Smooth muscle cell (in vitro differentiated cells): ENCODE measurements at regions not wholly inside any gene's neighbourhood (a gene's known extent, or its start where the extent isn't known, plus 50 kb on each side); places are given as distances from the start of the nearest gene placed in this dataset. TPM values are rescaled to one million over a fixed set of nuclear protein-coding genes. Genes with fewer than 3 reads are reported as not detected.

Experiments used
- DNase-seq: peaks from one replicate; lab custom pipeline; 2025; ENCODE audit not compliant: unreplicated experiment; lab: John Stamatoyannopoulos, UW
- H2AFZ ChIP-seq: fragments of 200-600 bp; sonication (generic); 2 replicates; pipeline ENCODE4 v1.6.0; 2016; ENCODE audit warnings: antibody characterized with exemption, low read depth, mild to moderate bottlenecking
- H3F3A ChIP-seq: fragments of 200-600 bp; sonication (generic); 2 replicates; pipeline ENCODE4 v1.6.0; 2017; ENCODE audit warnings: antibody characterized with exemption, low read depth
- H3K27ac ChIP-seq: fragments of 200-600 bp; sonication (generic); 2 replicates; pipeline ENCODE4 v1.5.1; 2016; ENCODE audit warnings: low read depth, mild to moderate bottlenecking
- H3K27me3 ChIP-seq: fragments of 200-600 bp; sonication (generic); 2 replicates; pipeline ENCODE4 v1.6.1; 2016; ENCODE audit warnings: low read depth, mild to moderate bottlenecking
- H3K36me3 ChIP-seq: fragments of 200-600 bp; sonication (generic); 2 replicates; pipeline ENCODE4 v1.5.1; 2016; ENCODE audit warnings: low read depth
- H3K4me1 ChIP-seq: fragments of 200-600 bp; sonication (generic); 2 replicates; pipeline ENCODE4 v1.5.1; 2016; ENCODE audit warnings: low read depth
- H3K4me2 ChIP-seq: fragments of 200-600 bp; sonication (generic); 2 replicates; pipeline ENCODE4 v1.6.0; 2016; ENCODE audit warnings: mild to moderate bottlenecking
- H3K4me3 ChIP-seq: fragments of 200-600 bp; sonication (generic); 2 replicates; pipeline ENCODE4 v1.5.1; 2016; ENCODE audit warnings: mild to moderate bottlenecking
- H3K79me2 ChIP-seq: fragments of 200-600 bp; sonication (generic); 2 replicates; pipeline ENCODE4 v1.6.0; 2016; ENCODE audit warnings: low read depth, mild to moderate bottlenecking
- H3K9ac ChIP-seq: fragments of 200-600 bp; sonication (generic); 2 replicates; pipeline ENCODE4 v1.6.0; 2016; ENCODE audit warnings: low read depth
- H3K9me3 ChIP-seq: fragments of 200-600 bp; sonication (generic); replicated peaks from 2 replicates; pipeline ENCODE4 v1.5.1; 2016; ENCODE audit warnings: low read depth
- H4K20me1 ChIP-seq: fragments of 200-600 bp; sonication (generic); 2 replicates; pipeline ENCODE4 v1.6.0; 2016; ENCODE audit warnings: low read depth
- WGBS: methylation state at CpG from one replicate; pipeline ENCODE4 v1.1.7; 2016; ENCODE audit warnings: low lambda C conversion rate; 5-methylcytosine and 5-hydroxymethylcytosine counted together
- small RNA-seq: library from RNA; depleted of rRNA; stranded (forward); fragments of <200 nt; gene quantifications from one replicate; pipeline ENCODE3, GENCODE V24; 2014
- TF ChIP-seq, protein P1 (sequence below): fragments of 200-600 bp; sonication (generic); IDR thresholded peaks from 2 replicates; pipeline ENCODE4 v1.5.1; 2017; ENCODE audit warnings: borderline replicate concordance, mild to moderate bottlenecking, antibody characterized with exemption; ENCODE audit not compliant: insufficient read depth, poor library complexity, severe bottlenecking

DNA sequence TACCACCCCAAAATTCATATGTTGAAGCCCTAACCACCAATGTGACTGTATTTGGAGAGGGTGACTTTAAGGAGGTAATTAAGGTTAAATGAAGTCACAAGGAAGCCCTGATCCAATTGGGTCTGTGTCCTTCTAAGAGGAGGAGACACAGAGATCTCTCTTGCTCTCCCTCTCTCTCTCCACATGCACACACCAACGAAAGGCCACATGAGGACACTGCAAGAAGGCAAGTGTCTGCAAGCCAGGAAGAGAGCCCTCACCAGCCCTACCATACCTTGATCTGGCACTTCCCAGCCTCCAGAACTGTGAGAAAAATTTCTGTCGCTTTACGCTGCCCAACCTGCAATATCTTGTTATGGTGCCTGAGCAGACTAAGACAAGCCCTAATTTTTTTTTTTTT, 56.0 kb upstream of the NEBL start:
- H3K27ac ChIP-seq, result no peak overlapping the region
- 89% methylated on average over 3 of the region's 3 CpGs for WGBS
- no peak overlapping the region for H3K9ac ChIP-seq
- no peaks in the 10 kb centered on the region for H3K36me3 ChIP-seq
- H2AFZ ChIP-seq, result no peak overlapping the region
- no peaks in the 10 kb centered on the region for H3K27me3 ChIP-seq
- no peak overlapping the region for H3K4me3 ChIP-seq
- no peak overlapping the region for H3K4me2 ChIP-seq
- peaks cover 53% of the 10 kb centered on the region for H3K4me1 ChIP-seq
- TF ChIP-seq, protein P1, sequence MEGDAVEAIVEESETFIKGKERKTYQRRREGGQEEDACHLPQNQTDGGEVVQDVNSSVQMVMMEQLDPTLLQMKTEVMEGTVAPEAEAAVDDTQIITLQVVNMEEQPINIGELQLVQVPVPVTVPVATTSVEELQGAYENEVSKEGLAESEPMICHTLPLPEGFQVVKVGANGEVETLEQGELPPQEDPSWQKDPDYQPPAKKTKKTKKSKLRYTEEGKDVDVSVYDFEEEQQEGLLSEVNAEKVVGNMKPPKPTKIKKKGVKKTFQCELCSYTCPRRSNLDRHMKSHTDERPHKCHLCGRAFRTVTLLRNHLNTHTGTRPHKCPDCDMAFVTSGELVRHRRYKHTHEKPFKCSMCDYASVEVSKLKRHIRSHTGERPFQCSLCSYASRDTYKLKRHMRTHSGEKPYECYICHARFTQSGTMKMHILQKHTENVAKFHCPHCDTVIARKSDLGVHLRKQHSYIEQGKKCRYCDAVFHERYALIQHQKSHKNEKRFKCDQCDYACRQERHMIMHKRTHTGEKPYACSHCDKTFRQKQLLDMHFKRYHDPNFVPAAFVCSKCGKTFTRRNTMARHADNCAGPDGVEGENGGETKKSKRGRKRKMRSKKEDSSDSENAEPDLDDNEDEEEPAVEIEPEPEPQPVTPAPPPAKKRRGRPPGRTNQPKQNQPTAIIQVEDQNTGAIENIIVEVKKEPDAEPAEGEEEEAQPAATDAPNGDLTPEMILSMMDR, result no peak
- H4K20me1 ChIP-seq, result no peaks in the 10 kb centered on the region
- peaks cover 7% of the 10 kb centered on the region for H3F3A ChIP-seq
- no peak for DNase-seq
- no peaks in the 10 kb centered on the region for H3K79me2 ChIP-seq
- no peaks in the 10 kb centered on the region for H3K9me3 ChIP-seq

DNA sequence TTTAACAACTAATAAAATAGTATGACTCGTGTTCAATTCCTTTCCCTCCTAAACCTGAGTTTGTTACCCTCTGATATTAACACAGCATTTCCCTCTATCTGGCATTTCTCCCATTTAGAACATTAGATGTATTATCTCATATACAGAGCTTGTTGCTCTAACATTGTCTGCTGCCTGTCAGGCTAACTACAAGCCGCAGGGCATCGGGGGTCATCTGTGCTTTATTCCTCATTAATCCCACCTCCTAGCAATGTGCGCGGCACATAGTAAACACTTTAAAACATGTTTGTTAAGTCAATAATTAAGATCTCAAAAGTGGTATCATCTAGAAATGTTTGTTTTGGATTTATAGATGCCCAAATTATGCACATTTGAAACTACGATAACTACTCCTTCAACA, 52.9 kb upstream of the NEBL start:
- WGBS, result 84% methylated on average over 6 of the region's 6 CpGs
- no peaks in the 10 kb centered on the region for H3K27me3 ChIP-seq
- no peaks in the 10 kb centered on the region for H4K20me1 ChIP-seq
- no peaks in the 10 kb centered on the region for H3K79me2 ChIP-seq
- no peaks in the 10 kb centered on the region for H3K9me3 ChIP-seq
- peaks cover 5% of the 10 kb centered on the region for H3F3A ChIP-seq
- no peak overlapping the region for H2AFZ ChIP-seq
- TF ChIP-seq, protein P1, result no peak
- no peaks in the 10 kb centered on the region for H3K36me3 ChIP-seq
- H3K9ac ChIP-seq, result no peak overlapping the region
- no peak for DNase-seq
- peaks cover 33% of the 10 kb centered on the region for H3K4me1 ChIP-seq
- no peak overlapping the region for H3K27ac ChIP-seq
- H3K4me3 ChIP-seq, result no peak overlapping the region
- no peak overlapping the region for H3K4me2 ChIP-seq

DNA sequence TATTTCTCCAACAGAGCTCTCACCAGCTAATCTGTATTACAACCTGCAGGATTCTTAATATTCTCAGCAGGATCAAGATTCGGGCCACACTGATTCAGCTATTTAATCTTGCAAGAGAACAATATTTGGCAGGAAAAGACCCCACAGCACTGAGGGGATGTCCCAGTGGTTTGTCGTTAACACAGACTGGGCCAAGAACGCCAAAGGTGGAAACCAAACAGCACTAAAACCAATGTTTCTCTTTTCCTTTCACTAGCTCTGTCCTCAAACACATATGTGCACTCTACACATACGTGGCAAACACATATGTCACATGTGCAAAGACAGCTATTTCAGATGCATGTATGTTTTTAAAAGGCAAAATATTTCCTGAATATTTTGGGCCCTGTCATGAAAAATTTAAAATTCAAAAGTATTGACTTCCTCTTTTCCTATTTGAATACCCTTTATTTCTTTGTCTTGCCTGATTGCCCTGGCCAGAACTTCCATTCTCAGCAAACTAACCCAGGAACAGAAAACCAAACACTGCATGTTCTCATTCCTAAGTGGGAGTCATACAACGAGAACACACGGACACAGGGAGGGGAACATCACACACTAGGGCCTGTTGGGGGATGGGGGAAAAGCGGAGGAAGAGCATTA, 51.7 kb upstream of the NEBL start:
- Histone ChIP-seq H3K9ac (no peak overlapping the region), H3K4me3 (no peak overlapping the region), H3K4me2 (no peak overlapping the region), H2AFZ (no peak overlapping the region), H3K27me3 (no peaks in the 10 kb centered on the region), H3K9me3 (no peaks in the 10 kb centered on the region), H3K4me1 (peaks cover 22% of the 10 kb centered on the region), H4K20me1 (no peaks in the 10 kb centered on the region), H3K27ac (no peak overlapping the region), H3F3A (no peaks in the 10 kb centered on the region), H3K36me3 (no peaks in the 10 kb centered on the region), H3K79me2 (no peaks in the 10 kb centered on the region)
- TF ChIP-seq, protein P1, result no peak
- WGBS, result 78% methylated on average over 7 of the region's 7 CpGs
- DNase-seq, result no peak

Small RNA genes in the stretch of these regions (small RNA-seq; reads per million reads assigned to genes)
- gene AL158209.2 (not detected), gene RF00017 (not detected), gene RNU6-15P (0.21 reads per million)
